HG02759 (cell line): ENCODE measurements at regions not wholly inside any gene's neighbourhood (a gene's known extent, or its start where the extent isn't known, plus 50 kb on each side); places are given as distances from the start of the nearest gene placed in this dataset.

Experiments used
- ATAC-seq: cut with Tn5 transposase; IDR thresholded peaks from one replicate; pipeline ENCODE4 v1.9.1; 2021; ENCODE audit warnings: mild to moderate bottlenecking, moderate library complexity; ENCODE audit not compliant: unreplicated experiment

DNA sequence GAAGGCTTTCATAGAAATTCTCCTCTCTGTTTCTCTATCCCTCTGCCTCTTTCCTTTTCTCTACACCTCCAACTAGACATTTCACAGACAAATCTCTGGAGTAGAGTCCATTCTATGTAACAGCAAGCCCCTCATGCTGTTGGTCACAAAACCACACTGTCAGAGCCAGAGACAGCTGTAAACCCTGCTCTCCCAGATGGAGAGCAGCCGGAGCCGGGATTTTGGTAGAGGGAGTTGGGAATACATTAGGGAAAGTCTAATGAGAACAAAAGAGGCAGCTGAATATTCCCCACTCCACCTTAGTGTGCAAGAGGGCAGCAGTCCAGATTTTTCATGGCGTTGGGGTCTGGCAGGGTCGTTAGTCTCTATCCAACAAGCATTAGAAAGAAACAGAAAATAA is 68.3 kb upstream of the EDN1 start:
- no peak for ATAC-seq

DNA sequence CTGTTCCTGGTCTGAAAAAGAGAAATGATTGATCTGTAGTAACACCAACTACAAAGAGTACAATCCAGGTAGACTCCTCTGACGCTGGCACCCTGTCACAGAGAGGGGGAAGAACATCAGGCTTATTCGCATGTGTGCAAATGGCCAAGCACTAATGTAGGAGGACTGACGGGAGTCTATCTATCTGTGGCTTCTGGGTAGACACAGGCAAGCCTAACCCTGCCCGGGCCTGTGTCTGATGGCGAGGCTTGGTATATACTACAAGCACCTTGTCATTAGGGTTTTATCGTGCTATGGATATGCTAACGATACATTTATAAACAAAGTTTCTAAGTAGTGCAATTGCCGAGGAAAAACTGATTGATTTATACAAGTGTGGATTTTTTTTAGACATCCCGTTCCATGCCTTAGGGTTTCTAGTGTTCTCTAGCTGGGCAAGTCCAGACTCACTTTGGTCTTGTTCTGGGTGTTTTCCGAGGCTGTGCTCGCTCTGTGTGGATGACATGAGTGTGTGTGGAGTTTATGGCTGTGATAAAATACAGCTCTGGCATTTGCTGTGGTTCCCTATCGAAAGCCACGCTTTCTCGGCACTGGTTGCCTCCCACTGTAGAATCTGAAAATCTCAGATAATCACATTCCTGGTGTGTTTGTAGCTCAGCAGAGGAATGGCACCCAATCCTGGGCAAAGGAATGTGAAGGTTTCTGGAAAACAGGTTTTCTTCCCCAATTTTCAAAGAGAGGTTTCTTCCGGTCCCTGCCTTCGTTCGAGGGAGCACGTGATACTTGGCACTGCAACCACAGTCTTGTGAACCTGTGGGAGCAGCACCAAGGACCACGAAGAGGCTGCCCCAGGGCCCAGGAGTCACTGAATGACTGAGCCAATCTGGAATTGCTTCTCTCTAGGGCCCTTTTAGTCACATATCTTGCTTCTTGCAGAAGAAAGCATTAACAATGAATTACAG is 67.5 kb upstream of the EDN1 start:
- no peak for ATAC-seq

DNA sequence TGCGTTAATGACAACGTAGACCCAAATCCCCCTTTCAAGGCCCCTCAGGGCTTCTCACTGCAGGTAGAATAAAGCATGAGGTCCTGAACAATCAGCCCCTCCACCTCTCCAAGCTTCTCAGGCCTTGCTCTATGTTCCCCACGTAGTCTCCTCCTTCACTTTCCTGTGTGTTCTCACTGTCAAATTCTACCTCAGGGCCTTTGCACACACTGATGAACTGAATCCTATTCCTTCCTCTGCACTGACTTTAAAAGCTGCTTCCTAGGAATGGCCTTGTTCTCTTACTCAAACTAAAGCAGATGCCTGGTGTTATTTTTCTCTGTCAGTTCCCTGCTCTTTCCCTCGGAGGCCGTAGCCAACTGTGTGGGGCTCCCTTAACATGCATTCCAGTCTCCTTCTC is 66.8 kb upstream of the EDN1 start:
- ATAC-seq, result no peak

DNA sequence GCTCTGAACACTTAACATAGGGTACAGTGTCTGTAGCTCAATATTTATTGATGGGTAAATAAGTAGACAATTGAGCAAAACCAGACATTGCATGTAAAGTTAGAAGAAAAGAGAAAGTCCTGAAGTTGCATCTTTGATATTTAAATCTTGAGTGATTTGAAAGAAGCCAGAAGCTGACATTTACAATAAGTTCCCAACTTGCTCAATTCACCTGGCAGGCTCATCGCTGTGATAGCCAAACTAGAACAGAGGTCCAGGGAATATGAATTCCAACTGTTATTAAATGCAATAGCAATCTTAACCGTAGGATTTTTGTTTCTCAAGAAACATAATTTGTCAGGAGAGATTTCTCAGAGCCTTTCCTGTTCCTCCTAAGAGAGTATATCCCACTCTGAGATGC is 65.9 kb upstream of the EDN1 start:
- ATAC-seq, result no peak

DNA sequence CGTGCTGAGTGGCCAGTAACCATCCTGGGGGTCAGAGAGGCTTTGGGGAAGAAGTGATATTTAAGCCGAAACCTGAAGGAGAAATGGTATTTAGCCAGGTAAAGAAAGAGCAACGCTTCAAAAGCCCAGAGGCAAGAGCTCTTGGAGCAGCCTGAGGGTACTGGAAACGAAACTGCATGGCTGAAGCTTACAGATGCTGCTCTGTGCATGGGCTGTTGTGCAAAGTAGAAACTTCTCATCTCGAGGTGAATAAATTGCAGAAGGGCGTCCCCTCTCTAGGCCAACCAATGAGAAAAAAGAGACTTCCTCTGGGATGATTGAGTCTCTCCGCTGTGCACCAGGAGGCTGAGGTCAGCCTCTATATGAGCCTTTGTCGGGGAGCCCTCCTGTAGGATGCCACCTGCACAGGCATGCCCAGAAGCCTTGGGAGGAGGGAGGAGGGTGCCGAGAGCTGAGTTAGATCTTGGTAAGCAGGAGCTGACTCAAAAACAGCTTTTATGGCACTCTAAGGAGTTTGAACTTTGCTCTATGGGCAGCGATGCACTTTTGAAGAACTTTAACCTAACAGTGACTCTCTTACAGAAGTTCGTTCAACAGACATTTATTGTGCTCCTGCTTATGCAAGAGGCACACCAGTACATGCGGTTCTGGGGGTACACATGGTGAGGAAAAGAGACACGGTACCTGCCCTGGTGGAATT is 61.6 kb upstream of the EDN1 start:
- ATAC-seq, result no peak

DNA sequence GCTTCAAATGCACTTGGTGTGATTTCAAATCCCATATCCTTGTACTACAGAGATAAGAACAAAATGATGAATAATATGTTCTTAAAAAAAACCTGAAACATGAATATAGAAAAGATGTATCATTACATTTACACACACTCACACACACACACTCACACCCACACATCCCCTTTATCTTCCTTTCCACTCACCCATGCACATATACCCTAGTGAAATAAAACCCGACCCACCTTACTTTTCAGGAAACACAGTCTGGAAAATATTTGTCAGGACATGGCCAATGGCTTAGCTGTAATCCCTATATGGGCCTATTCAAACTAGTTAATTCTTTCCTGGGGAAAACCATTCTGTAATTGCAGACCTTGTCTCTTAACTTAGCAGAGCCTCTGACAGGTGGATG is 60.8 kb upstream of the EDN1 start:
- ATAC-seq, result no peak

DNA sequence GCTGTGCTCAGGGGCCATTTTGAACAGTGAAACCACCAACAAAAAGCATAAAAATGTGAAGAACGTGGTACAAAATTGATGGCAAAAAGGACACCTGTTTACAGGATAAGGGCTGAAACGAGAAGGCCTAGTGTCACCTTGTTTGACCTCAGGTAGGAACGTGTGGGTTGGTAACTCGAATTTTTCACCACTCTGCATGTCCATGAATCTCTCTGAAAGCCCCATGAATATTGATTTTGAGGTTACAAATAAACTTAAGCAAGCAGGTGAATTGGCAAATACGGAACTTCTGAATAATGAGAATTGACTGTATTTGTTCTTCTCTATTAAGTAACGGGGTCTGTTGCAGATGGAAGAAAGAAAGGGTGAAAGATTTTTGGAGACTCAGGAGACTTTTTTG is 59.6 kb upstream of the EDN1 start:
- ATAC-seq, result no peak

DNA sequence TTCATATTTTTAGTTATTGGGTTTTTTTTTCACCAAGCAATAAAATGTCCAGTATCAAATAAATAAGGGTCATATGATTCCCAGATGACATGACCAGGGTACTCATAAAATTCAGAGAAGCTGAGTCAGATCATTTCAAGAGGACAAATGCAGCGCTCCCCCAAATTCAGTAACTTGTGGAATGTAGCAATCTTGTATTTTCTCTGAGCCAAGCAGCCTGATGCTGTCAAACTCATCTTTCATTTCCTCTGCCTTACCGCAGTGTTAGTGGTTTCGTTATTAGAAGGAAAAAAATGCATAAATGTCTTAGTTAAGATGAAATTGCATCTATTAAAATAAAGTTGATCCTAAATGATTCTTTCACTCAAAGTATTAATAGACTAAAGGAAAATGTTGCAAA is 57.8 kb upstream of the EDN1 start:
- ATAC-seq, result no peak

DNA sequence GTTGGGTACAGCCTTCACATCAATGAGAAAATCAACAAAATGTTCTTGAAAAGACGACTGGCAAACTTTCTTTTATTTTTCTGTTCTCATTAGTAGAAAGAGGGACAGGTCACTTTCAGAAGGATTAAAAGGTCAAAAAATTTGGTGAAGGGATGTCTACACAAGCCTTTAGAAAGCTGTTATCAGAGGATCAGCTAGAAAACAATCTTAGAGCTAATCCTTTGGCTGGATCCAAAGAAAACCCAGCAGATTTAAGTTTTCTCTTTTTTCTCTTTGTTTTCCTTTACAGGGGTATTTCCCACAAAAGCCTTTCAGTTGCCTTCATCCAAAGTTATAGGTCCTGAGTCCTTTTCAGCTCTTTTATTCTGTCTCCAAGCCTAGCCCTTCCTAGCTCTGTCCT is 57.3 kb upstream of the EDN1 start:
- no peak for ATAC-seq

DNA sequence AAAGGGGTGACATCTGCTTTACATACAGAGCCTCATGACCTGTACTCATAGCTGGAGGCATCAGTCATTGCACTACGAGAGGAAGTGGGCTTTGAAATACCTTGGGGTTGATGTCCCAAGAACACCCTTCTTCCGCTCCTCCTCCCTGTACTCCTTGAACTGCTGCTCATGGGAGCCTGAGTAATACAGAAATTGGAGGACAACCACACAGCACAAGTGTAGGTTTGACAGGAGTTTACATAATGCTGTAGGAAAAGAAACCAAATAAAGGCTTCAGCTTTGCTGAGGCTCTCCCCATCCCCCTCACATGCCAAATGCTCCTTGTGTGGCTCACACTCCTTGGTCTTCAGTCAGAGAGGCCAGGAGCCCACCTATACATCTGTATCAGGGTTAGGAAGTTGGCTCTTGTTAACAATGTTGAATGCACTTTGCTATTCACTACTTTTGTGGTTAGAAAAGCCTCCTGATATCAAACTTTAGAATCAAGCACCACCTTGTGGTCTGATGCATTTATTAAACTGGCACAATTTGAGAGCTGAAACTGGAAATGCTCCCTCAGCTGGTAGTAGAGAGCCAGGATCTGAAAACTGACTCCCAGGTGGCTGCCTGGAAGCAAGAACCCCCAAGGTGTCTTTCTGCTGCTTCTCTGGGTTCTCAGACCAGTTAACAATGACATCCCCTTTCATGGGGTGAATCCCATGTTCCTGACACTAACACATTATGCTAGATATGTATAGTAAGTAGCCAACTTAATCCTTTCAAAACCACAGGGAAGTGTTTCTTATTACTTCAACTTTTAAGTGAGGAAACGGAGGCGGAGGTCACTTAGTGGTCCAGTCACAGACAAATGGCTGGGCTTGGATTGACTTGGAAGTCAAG is 56.2 kb upstream of the EDN1 start:
- peak; percentile 66 for ATAC-seq

DNA sequence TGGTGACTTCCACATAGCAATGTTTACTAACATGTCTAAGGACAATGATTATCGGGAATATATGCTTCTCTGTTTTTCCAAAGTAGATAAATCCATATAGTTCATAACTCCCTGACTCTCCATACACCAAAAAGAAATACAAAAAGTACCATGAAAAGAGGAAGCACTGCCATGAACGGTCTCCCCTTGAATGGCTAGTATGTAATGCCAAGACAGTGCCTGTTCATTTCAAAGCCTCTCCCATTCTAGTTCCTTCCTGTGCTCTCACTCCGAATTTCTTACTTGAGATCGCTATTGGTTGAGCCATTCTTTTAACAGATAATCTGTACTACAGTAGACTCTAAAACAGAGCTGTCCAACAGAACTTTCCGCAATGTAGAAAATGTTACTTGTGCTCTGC is 54.8 kb upstream of the EDN1 start:
- no peak for ATAC-seq

DNA sequence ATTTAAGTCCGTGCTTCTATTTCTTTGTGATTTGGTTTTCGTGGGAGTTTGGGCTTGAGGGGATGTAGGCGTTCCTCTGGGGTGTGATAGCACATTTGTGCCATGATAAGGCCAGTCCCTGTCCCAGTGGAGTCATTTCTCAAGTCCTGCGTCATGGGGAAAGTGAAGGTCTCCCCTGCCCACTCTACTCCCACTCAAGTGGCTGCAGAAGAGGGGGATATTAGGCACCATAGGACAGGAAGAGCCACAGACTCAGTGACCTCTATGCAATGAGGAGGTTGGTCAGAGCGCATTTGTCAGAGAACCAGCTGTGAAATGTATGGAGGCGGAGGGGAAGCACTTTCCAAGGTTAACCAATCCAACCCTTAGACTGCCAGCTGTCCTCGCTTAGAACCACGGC is 51.9 kb upstream of the EDN1 start:
- ATAC-seq, result no peak
